Mucosa of descending colon (tissue), 3 donors: ENCODE measurements at regions not wholly inside any gene's neighbourhood (a gene's known extent, or its start where the extent isn't known, plus 50 kb on each side); places are given as distances from the start of the nearest gene placed in this dataset.

Experiments used
- ATAC-seq: fragments of 200-7000 bp; cut with Tn5 transposase; one replicate; pipeline ENCODE4 v1.9.1; 2020; ENCODE audit warnings: mild to moderate bottlenecking, moderate library complexity
- DNase-seq, 3 donors: peaks; one replicate each; pipeline ENCODE4 v3.0.0-alpha.2; 2020
- H3K36me3 ChIP-seq: fragments of 200-600 bp; one replicate; pipeline ENCODE4 v1.8.0; 2021; ENCODE audit warnings: low read depth, mild to moderate bottlenecking
- H3K4me1 ChIP-seq: fragments of 200-600 bp; one replicate; pipeline ENCODE4 v1.8.0; 2021; ENCODE audit warnings: low read depth, mild to moderate bottlenecking
- H3K4me3 ChIP-seq: fragments of 200-600 bp; one replicate; pipeline ENCODE4 v1.8.0; 2021; ENCODE audit warnings: mild to moderate bottlenecking
- H3K9me3 ChIP-seq: fragments of 200-600 bp; one replicate; pipeline ENCODE4 v1.8.0; 2021; ENCODE audit warnings: mild to moderate bottlenecking
- intact Hi-C, 2 donors: fragments of 100-400 bp; cut with DNase I in 1 of 2; cut with micrococcal nuclease in 1 of 2; formaldehyde crosslinking; loops; one replicate each; pipeline versions ENCODE4 v1.11.0 to v1.11.1; 2022; cut with DNase I, micrococcal nuclease
- TF ChIP-seq, protein P1 (sequence below): fragments of 200-600 bp; IDR thresholded peaks from one replicate; pipeline ENCODE4 v1.8.0; 2022; ENCODE audit warnings: antibody characterized with exemption, mild to moderate bottlenecking
- donor health status: DM: no; HTN: no; CAD: no; lungs with moderate emphysema.
- donor health status: DM: no; HTN: no; CAD: no.
- donor health status: DM: no; HTN: yes; CAD: no.

DNA sequence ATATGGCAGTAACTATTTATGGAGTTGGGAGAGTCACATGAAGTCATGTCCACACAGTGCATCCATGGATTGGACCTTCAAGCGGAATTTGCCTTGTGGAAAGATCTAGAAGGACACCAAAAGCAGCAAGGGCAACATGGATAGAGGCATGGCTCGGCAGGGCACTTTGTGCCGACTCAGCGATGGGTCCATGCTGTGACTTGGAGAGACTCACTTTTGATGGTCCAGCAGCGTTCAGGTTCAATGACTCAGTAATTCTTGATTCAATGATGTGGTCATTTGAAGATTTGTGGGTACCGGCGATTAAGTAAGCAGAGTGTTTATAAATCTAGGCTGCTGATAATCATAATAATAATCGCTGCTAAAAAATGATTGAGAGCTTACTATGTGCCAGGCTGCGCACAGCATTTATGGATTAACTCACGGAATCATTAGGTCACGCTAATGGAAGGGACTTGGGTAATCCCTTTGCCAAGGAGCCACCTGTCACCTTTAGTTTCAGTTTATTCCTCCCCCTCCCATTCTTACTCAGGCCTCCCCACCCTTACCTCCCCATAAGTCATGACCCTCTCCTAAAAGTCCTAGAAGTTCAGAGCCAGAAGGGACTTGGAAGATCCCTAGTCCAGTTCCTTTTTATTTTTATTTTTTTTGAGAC is 127.5 kb upstream of the CRHR1 start:
- TF ChIP-seq, protein P1, sequence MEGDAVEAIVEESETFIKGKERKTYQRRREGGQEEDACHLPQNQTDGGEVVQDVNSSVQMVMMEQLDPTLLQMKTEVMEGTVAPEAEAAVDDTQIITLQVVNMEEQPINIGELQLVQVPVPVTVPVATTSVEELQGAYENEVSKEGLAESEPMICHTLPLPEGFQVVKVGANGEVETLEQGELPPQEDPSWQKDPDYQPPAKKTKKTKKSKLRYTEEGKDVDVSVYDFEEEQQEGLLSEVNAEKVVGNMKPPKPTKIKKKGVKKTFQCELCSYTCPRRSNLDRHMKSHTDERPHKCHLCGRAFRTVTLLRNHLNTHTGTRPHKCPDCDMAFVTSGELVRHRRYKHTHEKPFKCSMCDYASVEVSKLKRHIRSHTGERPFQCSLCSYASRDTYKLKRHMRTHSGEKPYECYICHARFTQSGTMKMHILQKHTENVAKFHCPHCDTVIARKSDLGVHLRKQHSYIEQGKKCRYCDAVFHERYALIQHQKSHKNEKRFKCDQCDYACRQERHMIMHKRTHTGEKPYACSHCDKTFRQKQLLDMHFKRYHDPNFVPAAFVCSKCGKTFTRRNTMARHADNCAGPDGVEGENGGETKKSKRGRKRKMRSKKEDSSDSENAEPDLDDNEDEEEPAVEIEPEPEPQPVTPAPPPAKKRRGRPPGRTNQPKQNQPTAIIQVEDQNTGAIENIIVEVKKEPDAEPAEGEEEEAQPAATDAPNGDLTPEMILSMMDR = no peak
- DNase-seq = no peak
- H3K9me3 ChIP-seq = no peaks in the 10 kb centered on the region

DNA sequence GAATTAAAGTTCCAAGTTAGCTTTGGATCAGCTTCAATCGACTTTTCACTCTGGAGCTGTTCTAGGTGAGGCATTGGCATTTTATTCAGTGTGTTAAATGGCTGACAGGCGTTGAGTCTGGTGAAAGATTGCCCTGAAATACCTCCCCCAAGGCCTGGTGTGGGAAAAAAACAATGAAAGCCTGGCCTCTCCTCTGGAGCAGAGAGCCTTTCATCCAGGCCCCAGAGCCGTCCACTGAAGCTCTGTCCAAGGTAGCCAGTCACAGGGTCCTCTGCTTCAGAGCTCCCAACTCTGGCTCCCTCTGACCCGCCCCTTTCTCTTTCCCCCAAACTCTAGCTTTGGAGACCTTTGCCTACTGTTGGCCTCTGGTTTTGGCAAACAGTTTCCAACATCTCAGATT is 123.6 kb upstream of the CRHR1 start:
- Histone ChIP-seq H3K36me3 (no peaks in the 10 kb centered on the region), H3K9me3 (no peaks in the 10 kb centered on the region), H3K4me1 (no peaks in the 10 kb centered on the region), H3K4me3 (no peak overlapping the region)
- TF ChIP-seq, protein P1 = no peak
- DNase-seq (no peak), ATAC-seq (no peak)
- intact Hi-C loops = no loop called here

More for the DNA sequence above, 127.5 kb upstream of the CRHR1 start:
- ATAC-seq = no peak
- intact Hi-C loops = no loop called here
- no peaks in the 10 kb centered on the region for H3K4me1 ChIP-seq
- H3K36me3 ChIP-seq = no peaks in the 10 kb centered on the region
- H3K4me3 ChIP-seq = no peak overlapping the region

DNA sequence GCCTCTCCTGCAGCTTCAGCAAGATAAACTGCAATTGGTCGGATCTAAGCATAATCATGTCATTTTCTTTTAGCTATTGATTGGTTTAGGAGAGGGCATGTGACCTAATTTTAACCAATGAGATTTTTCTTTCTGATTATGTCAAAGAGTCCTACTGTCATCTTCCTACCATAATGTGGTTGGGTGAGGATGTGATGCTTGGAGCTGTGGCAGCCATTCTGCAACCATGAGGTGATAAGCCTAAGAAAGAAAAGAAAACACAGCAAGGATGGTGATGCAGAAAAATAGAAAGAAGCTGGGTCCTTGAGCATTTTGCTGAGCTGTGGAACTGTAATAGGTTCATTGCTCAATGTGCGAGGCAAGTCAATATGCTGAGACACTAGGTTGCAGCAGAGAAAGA is 121.7 kb upstream of the CRHR1 start:
- DNase-seq = no peak
- ATAC-seq = no peak
- TF ChIP-seq, protein P1 = no peak
- Histone ChIP-seq H3K9me3 (no peaks in the 10 kb centered on the region), H3K4me1 (no peaks in the 10 kb centered on the region), H3K36me3 (no peaks in the 10 kb centered on the region), H3K4me3 (no peak overlapping the region)
- intact Hi-C loops = no loop called here

DNA sequence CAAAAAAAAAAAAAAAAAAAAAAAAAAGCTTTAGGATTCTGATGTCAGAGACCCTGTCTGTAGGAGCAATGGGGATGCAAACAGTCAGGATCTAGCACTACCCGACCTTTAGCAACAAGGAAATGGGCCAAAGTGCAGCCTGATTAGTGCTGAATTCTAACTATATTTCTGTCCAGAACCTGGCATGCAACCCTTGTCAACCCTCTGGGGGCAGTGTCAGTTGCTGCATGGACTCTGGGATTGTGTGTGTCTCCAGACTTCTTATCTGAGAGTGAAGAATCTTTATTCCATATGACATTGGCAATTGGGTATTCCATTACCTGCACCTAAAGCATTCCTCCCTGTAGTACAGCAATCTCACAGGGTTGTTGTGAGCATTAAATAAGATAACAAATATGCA is 120.3 kb upstream of the CRHR1 start:
- TF ChIP-seq, protein P1 = no peak
- no peak overlapping the region for H3K4me3 ChIP-seq
- H3K9me3 ChIP-seq = no peaks in the 10 kb centered on the region
- no peaks in the 10 kb centered on the region for H3K36me3 ChIP-seq
- intact Hi-C loops = no loop called here
- H3K4me1 ChIP-seq = no peaks in the 10 kb centered on the region
- ATAC-seq (no peak), DNase-seq (no peak)

DNA sequence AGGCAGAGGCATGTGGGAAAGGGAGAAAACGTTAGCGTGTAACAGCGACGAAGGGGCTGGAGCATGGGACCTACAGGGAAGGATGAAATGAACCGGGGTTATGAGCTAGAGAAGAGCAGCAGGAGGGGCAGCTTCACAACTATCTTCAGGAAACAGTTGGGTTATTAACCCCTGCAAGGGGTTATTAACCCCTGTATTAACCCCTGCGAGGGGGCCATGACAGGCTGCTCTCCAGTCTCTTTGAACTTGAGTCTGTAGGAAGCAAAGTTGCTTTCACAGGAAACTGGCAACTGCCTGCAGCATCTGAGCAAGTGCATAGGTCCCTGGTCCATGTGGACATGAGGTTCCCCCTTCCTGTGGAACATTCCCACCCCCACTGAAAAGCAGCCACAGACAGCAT is 119.2 kb upstream of the CRHR1 start:
- TF ChIP-seq, protein P1 = no peak
- no peaks in the 10 kb centered on the region for H3K36me3 ChIP-seq
- no peak overlapping the region for H3K4me3 ChIP-seq
- no peaks in the 10 kb centered on the region for H3K9me3 ChIP-seq
- intact Hi-C loops = no loop called here
- ATAC-seq = no peak
- no peaks in the 10 kb centered on the region for H3K4me1 ChIP-seq
- DNase-seq = no peak
